ENCODE measurements at regions not wholly inside any gene's neighbourhood (a gene's known extent, or its start where the extent isn't known, plus 50 kb on each side); places are given as distances from the start of the nearest gene placed in this dataset.

GRCh38 chr13:106352850-106353249, 182.6 kb downstream of the EFNB2 start:
- H3K9me3 Mint-ChIP-seq (ENCODE audit: unreplicated experiment): no peaks in the 10 kb centered on the region
- H3K27me3 Mint-ChIP-seq (ENCODE audit: unreplicated experiment): peaks cover 3% of the 10 kb centered on the region
- H3K36me3 Mint-ChIP-seq (ENCODE audit: unreplicated experiment): peaks cover 11% of the 10 kb centered on the region

GRCh38 chr13:106351251-106351650, 184.2 kb downstream of the EFNB2 start:
- no peaks in the 10 kb centered on the region for H3K9me3 Mint-ChIP-seq (ENCODE audit: unreplicated experiment)
- H3K36me3 Mint-ChIP-seq (ENCODE audit: unreplicated experiment): peaks cover 11% of the 10 kb centered on the region
- no peak overlapping the region for H3K4me3 Mint-ChIP-seq (ENCODE audit: unreplicated experiment)
- H3K27ac Mint-ChIP-seq (ENCODE audit: unreplicated experiment): no peak overlapping the region
- TF ChIP-seq, protein P1, sequence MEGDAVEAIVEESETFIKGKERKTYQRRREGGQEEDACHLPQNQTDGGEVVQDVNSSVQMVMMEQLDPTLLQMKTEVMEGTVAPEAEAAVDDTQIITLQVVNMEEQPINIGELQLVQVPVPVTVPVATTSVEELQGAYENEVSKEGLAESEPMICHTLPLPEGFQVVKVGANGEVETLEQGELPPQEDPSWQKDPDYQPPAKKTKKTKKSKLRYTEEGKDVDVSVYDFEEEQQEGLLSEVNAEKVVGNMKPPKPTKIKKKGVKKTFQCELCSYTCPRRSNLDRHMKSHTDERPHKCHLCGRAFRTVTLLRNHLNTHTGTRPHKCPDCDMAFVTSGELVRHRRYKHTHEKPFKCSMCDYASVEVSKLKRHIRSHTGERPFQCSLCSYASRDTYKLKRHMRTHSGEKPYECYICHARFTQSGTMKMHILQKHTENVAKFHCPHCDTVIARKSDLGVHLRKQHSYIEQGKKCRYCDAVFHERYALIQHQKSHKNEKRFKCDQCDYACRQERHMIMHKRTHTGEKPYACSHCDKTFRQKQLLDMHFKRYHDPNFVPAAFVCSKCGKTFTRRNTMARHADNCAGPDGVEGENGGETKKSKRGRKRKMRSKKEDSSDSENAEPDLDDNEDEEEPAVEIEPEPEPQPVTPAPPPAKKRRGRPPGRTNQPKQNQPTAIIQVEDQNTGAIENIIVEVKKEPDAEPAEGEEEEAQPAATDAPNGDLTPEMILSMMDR (IDR thresholded peaks at IDR 0.05; ENCODE audit: partially characterized antibody, unreplicated experiment): no peak
- no peak for DNase-seq
- peaks cover 19% of the 10 kb centered on the region for H3K4me1 Mint-ChIP-seq (ENCODE audit: low read depth, unreplicated experiment)
- H3K27me3 Mint-ChIP-seq (ENCODE audit: unreplicated experiment): peaks cover 3% of the 10 kb centered on the region

More at GRCh38 chr13:106352850-106353249, 182.6 kb downstream of the EFNB2 start:
- Mint-ChIP-seq H3K27ac (ENCODE audit: unreplicated experiment) (no peak overlapping the region), H3K4me3 (ENCODE audit: unreplicated experiment) (no peak overlapping the region), H3K4me1 (ENCODE audit: low read depth, unreplicated experiment) (peaks cover 27% of the 10 kb centered on the region)
- TF ChIP-seq, protein P1 (IDR thresholded peaks at IDR 0.05; ENCODE audit: partially characterized antibody, unreplicated experiment): no peak
- DNase-seq: no peak

DNA sequence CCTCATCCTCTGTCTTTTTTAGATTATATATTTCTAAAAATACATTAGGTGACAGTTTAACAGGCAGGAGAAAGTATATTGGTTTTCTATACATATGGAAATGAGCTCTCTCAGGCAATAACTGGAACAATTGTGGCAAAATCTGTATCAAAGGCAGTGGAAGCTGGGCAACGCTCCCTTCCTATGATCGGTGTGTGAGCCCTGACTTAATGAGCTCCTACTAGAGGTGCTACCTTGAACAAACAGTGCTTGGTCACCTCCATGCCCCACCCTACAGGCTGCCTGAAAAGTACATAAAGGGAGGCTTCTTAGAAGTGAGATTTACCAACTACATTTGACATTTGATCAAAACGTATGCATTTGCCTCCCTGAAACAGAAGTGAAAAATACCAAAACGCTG, 185.3 kb downstream of the EFNB2 start:
- TF ChIP-seq, protein P1 (IDR thresholded peaks at IDR 0.05; ENCODE audit: partially characterized antibody, unreplicated experiment): no peak
- Mint-ChIP-seq H3K27ac (ENCODE audit: unreplicated experiment) (no peak overlapping the region), H3K4me1 (ENCODE audit: low read depth, unreplicated experiment) (peaks cover 13% of the 10 kb centered on the region), H3K36me3 (ENCODE audit: unreplicated experiment) (peaks cover 11% of the 10 kb centered on the region), H3K4me3 (ENCODE audit: unreplicated experiment) (no peak overlapping the region), H3K9me3 (ENCODE audit: unreplicated experiment) (no peaks in the 10 kb centered on the region), H3K27me3 (ENCODE audit: unreplicated experiment) (peaks cover 3% of the 10 kb centered on the region)
- no peak for DNase-seq

DNA sequence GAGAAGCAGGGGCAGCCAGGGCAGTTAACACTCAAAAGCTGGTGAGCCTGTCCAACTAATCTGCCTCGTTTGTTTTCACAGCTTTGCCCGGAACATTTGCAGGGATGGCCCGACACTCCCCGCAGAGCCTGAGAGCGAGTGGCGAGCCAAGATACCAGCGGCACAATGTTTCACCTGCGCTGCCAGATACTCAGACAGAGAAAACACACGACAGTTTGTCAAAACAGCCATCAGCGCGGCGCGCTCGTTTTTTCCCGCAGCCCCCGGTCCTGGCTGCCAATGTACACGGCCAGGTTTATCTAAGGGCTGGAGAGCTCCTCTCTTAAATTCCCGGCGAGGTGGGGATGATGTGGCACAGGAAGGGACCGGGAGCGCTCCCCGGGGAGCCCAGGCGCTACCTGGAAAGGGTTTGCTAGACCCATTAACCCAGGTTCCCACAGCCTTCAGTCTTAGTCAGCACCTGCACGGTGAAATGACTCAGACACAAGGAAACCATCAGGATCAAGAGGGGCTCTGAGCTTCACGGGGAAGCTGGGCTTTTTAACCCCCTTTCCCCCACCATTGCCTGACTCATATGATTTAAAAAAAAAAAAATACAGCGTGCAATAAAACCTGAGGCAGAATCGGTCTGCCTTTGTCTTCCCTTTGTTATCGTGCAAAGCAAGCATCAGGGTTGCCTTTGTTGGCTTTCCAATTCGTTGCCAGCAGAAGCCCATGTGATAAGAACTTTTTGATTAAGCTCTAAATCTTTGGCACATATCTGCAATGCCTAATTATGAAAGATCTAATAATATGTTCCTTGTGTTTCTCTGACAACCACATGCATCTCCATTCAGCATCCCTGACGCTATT, 186.2 kb downstream of the EFNB2 start:
- Mint-ChIP-seq H3K36me3 (ENCODE audit: unreplicated experiment) (peaks cover 4% of the 10 kb centered on the region), H3K4me1 (ENCODE audit: low read depth, unreplicated experiment) (peaks cover 10% of the 10 kb centered on the region), H3K9me3 (ENCODE audit: unreplicated experiment) (no peaks in the 10 kb centered on the region), H3K27me3 (ENCODE audit: unreplicated experiment) (peaks cover 3% of the 10 kb centered on the region), H3K27ac (ENCODE audit: unreplicated experiment) (no peak overlapping the region), H3K4me3 (ENCODE audit: unreplicated experiment) (peak overlapping the region; percentile 83)
- TF ChIP-seq, protein P1 (IDR thresholded peaks at IDR 0.05; ENCODE audit: partially characterized antibody, unreplicated experiment): no peak
- no peak for DNase-seq
